Esophagus squamous epithelium (tissue), 4 donors: ENCODE measurements at regions not wholly inside any gene's neighbourhood (a gene's known extent, or its start where the extent isn't known, plus 50 kb on each side); places are given as distances from the start of the nearest gene placed in this dataset.

Source experiments
- POLR2A ChIP-seq, 4 donors: fragments of 450-650 bp; IDR thresholded peaks; one replicate each; pipeline ENCODE4 v1.6.1; 2017; ENCODE audit warnings: antibody characterized with exemption in 4 of 4, mild to moderate bottlenecking in 4 of 4, moderate library complexity in 3 of 4
- TF ChIP-seq, protein P1 (sequence below), 6 experiments: fragments of 450-650 bp in 4 of 6; fragments of 200-600 bp in 2 of 6; sonication (generic) in 2 of 6; IDR thresholded peaks; one replicate each; pipeline ENCODE4 v1.5.1; 2016 to 2019; ENCODE audit warnings: antibody characterized with exemption in 6 of 6, mild to moderate bottlenecking in 4 of 6, moderate library complexity in 4 of 6

DNA sequence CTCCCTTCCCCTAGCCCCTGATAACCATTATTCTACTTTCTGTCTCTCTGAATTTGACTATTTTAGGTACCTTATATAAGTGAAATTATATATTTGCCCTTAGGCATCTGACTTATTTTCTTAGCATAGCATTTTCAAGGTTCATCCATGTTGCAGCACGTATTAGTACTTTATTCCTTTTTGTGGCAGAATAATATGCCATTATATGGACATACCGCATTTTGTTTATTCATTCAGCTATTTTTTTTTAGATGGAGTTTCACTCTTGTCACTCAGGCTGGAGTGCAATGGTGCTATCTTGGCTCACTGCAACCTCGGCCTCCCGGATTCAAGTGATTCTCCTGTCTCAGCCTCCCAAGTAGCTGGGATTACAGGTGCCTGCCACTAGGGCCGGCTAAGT is 326.2 kb upstream of the PLXNA2 start:
- TF ChIP-seq, protein P1, sequence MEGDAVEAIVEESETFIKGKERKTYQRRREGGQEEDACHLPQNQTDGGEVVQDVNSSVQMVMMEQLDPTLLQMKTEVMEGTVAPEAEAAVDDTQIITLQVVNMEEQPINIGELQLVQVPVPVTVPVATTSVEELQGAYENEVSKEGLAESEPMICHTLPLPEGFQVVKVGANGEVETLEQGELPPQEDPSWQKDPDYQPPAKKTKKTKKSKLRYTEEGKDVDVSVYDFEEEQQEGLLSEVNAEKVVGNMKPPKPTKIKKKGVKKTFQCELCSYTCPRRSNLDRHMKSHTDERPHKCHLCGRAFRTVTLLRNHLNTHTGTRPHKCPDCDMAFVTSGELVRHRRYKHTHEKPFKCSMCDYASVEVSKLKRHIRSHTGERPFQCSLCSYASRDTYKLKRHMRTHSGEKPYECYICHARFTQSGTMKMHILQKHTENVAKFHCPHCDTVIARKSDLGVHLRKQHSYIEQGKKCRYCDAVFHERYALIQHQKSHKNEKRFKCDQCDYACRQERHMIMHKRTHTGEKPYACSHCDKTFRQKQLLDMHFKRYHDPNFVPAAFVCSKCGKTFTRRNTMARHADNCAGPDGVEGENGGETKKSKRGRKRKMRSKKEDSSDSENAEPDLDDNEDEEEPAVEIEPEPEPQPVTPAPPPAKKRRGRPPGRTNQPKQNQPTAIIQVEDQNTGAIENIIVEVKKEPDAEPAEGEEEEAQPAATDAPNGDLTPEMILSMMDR (IDR thresholded peaks at IDR 0.05), result no peak
- no peak for TF ChIP-seq POLR2A (IDR thresholded peaks at IDR 0.05)
